DMS153 treated with DMSO at 0.1 percent for 48 hours (cell line): ENCODE measurements at regions not wholly inside any gene's neighbourhood (a gene's known extent, or its start where the extent isn't known, plus 50 kb on each side); places are given as distances from the start of the nearest gene placed in this dataset.

ENCODE experiments used
- DNase-seq: peaks from one replicate; lab custom pipeline; 2025; ENCODE audit not compliant: unreplicated experiment; lab: John Stamatoyannopoulos, UW

GRCh38 chr9:10674586-10674985 lies 61.8 kb upstream of the PTPRD start:
- DNase-seq = no peak

DNA sequence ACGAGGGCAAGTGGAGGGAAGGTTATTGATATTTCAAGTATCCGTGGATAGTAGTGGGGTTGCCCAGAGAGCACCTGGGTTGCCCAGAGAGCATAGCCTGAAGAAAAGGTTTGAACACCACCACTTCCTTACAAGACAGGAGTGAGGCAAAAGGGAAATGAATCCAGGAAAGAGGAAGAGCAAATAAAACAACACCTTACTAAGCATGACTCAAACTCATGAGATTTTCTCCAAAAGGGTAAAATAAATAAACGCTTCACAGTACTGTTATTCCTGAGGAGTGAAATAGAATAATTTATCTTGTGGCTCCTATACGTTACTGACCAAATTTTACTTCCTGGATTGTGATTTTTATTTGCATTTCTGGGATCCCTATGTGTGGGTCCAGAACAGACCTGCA lies 65.2 kb upstream of the PTPRD start:
- no peak for DNase-seq

DNA sequence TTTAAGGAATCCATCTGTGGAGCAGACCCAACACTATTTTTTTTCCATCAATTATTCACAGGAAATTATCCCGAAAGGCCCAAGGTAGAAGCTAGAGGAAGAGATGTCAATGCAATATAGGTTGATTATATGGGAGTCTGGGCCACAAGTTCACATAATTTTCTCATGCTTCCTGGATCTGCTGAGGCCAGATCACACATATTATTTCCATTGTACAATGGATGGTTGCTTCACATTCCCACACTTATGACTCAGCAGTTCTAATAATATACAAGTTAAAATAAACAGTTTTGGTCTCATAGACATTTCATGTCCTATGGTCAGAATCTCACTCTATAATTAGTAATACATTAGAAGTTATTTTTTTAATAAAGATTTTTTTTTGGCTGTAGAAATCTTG lies 66.0 kb upstream of the PTPRD start:
- no peak for DNase-seq

DNA sequence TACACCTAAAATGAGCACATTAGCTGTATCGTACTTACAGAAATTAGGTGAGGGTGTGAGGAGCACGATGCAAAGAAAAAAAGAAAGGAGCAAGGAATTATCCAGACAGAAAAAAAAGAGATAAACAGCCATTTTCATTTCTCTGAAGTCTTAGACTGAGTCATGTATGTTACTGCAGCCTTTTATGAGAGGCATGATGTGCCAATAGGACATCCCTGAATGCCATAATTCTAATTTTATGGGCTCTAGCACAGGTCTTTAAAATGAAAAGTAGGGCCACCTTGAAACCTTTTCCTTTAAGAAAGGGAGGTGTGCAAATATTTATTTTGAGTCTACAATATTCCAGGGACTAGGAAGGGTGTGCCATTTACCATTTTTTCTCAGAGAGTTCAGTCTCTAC lies 74.1 kb upstream of the PTPRD start:
- no peak for DNase-seq

- DNase-seq = no peak
Observed at GRCh38 chr9:10690546-10690945, 77.7 kb upstream of the PTPRD start.

GRCh38 chr9:10697044-10697443 lies 84.2 kb upstream of the PTPRD start:
- DNase-seq = no peak

GRCh38 chr9:10700291-10700690 lies 87.5 kb upstream of the PTPRD start:
- no peak for DNase-seq

DNA sequence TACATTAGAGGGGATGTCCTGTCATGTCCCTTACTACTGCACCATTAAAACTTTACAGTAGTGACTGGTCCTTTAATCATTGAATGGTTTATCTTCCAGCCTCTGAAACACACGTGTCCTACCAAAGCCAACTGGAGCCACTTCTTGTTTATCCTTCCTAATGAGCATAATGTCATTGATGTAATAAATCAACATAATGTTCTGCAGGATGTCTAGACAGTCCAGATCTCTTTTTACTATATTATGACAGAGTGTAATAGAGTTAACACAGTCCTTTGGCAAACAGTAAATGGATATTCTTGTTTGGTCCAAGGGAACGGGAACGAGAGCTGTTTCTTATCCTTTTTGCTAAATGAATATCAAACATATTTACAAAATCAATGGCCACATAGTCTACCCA lies 88.1 kb upstream of the PTPRD start:
- peak; percentile 40 for DNase-seq

DNA sequence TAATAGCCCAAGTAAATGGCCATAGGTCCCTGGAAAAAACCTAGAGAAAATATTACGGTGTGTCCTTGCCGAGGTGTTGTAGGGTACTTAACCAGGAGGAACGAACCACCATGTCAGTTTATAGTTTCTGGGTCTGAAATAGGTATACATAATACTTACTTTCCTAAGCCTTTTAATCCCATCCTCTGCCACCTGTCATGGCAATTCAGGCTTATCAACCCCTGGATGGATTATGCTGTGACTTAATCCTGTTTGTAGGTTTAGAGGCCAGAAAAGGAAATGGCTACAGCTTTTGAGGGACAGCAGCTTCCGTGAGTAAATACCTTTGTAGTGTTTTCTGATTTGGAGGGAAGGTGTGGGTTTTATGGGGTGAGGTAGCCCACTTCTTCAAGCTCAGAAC lies 89.1 kb upstream of the PTPRD start:
- no peak for DNase-seq

DNA sequence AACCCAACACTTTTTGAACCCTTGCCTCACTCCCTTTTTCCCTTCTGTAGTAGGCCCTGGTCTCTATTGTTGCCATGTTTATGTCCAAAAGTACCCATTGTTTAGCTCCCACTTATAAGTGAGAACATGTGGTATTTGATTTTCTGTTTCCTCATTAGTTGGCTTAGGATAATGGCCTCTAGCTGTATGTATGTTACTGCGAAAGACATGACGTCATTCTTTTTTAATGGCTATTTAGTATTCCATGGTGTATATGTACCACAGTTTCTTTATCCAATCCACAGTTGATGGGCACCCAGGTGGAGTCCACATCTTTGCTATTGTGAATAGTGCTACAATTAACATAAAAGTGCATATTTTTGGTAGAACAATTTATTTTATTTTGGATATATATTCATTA lies 90.3 kb upstream of the PTPRD start:
- DNase-seq = no peak

DNA sequence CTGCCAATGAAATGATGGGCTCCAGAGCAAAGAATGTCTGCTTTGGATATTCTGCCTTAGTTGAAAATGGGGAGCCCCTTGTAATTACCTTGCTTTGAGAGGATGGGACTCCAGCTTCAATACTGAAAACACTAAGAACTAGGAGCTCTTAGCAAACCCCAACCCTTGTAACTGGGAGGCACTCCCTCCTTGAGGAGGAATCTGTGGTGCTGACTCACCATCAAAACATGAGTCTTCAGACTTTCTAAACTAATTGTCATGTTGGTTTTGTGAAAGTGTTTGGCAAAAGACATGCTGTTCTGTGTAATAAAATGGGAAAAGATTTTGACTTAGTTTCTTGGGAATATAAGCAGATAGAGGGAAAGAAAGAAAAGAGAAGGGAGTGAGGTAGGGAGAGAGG lies 91.9 kb upstream of the PTPRD start:
- no peak for DNase-seq

GRCh38 chr9:10705383-10705782 lies 92.6 kb upstream of the PTPRD start:
- no peak for DNase-seq

- no peak for DNase-seq
Observed at GRCh38 chr9:10706788-10707187, 94.0 kb upstream of the PTPRD start.

DNA sequence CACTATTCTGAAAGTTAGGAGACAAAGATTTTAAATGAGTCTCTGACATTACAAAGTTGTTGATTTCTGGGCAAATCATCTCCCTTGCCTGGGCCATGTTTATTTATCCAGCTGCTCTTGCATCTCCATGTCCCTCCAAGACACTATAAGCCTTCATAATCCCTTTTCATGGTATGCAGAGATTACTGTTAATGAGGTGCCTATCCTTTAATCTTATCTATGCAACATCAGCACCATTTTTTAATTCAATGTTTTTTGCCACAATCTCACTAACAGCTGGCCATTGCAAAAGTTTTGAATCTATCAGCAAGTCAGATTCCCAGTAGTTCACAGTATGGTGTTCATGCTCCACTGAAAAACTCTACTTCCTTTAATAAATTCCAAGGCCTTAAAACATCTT lies 108.5 kb upstream of the PTPRD start:
- no peak for DNase-seq

GRCh38 chr9:10729213-10729612 lies 116.4 kb upstream of the PTPRD start:
- no peak for DNase-seq

- no peak for DNase-seq
Observed at GRCh38 chr9:10744669-10745068, 131.9 kb upstream of the PTPRD start.

- DNase-seq = no peak
Observed at GRCh38 chr9:10753474-10753873, 140.7 kb upstream of the PTPRD start.

DNA sequence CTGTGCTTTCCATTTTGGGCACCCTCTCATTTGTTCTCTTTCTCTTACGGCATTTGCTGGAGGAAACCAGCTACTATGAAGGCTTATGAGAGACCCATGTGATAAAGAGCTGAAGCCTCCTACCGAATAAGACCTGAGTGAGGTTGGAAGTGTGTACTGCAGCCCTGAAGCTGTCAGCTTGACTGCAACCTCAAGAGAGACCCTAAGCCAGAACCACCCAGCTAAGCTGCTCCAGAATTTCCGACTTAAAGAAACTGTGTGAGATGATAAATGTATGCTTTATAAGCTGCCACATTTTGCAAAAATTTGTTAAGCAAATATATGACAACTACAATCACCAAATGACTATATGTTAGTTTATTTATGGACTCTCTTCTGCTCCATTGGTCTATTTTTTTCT lies 151.7 kb upstream of the PTPRD start:
- no peak for DNase-seq

GRCh38 chr9:10773136-10773535 lies 160.3 kb upstream of the PTPRD start:
- no peak for DNase-seq

- DNase-seq = no peak
Observed at GRCh38 chr9:10774051-10774450, 161.2 kb upstream of the PTPRD start.

DNA sequence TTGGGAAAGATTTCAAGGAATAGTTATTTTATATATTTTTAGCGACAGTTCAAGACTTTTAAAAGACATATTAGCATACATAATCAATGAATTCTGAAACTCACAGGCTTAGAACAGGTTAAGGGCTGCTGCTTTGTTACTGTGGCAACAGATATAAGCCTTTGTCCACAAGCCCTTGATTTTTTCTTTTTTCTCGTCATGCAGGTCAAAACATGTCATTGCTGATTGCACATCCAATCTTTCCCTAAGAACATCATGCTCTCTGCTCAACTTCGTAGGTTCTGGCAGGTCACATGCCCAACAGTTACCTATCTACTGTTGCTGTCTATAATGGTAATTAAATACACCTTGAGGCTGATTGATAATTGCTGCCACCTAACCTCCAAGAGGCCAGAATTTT lies 172.5 kb upstream of the PTPRD start:
- DNase-seq = no peak

DNA sequence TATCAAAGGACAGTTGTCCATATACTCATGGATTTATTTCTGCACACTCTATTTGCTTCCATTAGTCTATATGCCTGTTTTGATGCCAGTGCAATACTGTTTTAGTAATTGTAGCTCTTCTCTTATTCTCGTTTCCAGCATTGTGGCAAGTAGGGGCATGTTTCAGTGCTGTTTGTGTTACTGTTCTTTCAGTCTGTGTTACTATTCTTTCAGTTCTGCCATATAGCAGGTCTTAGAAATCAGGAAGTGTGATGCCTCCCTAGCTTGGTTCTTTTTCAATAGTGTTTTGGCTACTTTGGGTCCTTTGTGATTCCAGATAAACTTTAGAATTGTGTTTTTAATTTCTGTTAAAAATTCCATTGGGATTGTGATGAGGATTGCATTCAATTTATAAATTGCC lies 180.5 kb upstream of the PTPRD start:
- no peak for DNase-seq

- DNase-seq = no peak
Observed at GRCh38 chr9:10804486-10804885, 191.7 kb upstream of the PTPRD start.

DNA sequence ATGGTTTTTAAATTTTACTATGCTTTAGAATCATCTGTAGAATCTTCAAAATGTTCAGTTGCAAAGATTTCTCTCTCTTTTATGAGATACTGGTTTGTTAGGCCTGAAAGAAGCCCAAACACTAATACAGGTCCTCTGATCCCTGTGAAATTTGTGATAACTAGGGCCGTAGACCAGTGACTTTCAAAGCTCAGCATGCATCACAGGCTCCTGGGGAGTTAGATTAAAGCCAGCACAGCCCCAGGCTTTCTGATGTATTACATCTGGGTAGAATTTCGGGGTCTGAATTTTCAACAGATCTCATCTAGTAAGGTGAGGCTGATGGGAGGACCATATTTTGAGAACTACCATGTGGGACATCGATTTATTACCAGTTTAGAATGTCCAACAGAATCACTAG lies 194.1 kb upstream of the PTPRD start:
- no peak for DNase-seq
